Heart right ventricle (tissue), 16 donors: ENCODE measurements at regions not wholly inside any gene's neighbourhood (a gene's known extent, or its start where the extent isn't known, plus 50 kb on each side); places are given as distances from the start of the nearest gene placed in this dataset.

Source experiments
- ATAC-seq, 8 donors: fragments of 200-7000 bp; cut with Tn5 transposase; one replicate each; pipeline ENCODE4 v1.9.1; 2020; ENCODE audit warnings: mild to moderate bottlenecking in 8 of 8, moderate library complexity in 8 of 8, moderate number of reproducible peaks in 1 of 8
- DNase-seq, 2 donors: peaks; one replicate each; pipeline ENCODE4 v3.0.0-alpha.2; 2020
- H3K27ac ChIP-seq, 10 donors: fragments of 200-600 bp; sonication (generic) in 2 of 10; one replicate each; pipeline versions ENCODE4 v1.5.0 to v1.8.0; 2020 to 2022; ENCODE audit warnings: mild to moderate bottlenecking in 3 of 10
- H3K27me3 ChIP-seq, 7 donors: fragments of 200-600 bp; one replicate each; pipeline ENCODE4 v1.8.0; 2021 to 2022; ENCODE audit warnings: mild to moderate bottlenecking in 2 of 7
- H3K36me3 ChIP-seq, 9 donors: fragments of 200-600 bp; sonication (generic) in 1 of 9; one replicate each; pipeline versions ENCODE4 v1.5.0 to v1.8.0; 2020 to 2022; ENCODE audit warnings: mild to moderate bottlenecking in 2 of 9
- H3K4me1 ChIP-seq, 9 donors: fragments of 200-600 bp; sonication (generic) in 1 of 9; one replicate each; pipeline versions ENCODE4 v1.5.0 to v1.8.0; 2020 to 2022; ENCODE audit warnings: mild to moderate bottlenecking in 4 of 9
- H3K4me3 ChIP-seq, 10 donors: fragments of 200-600 bp; sonication (generic) in 2 of 10; one replicate each; pipeline versions ENCODE4 v1.5.0 to v1.8.0; 2020 to 2022; ENCODE audit warnings: mild to moderate bottlenecking in 7 of 10, moderate library complexity in 2 of 10
- H3K9me3 ChIP-seq, 11 donors: fragments of 200-600 bp in 10 of 11; sonication (generic) in 2 of 11; one replicate each; pipeline versions ENCODE4 v1.5.0 to v1.8.0; 2013 to 2022; ENCODE audit warnings: mild to moderate bottlenecking in 2 of 11, control low read depth in 1 of 11, moderate library complexity in 1 of 11
- WGBS, 2 donors: extraction: QIAGEN DNeasy Blood & Tissue Kit; methylation state at CpG; one replicate each; pipeline ENCODE4 v1.1.7; 2013; ENCODE audit warnings: inconsistent platforms in 1 of 2; 5-methylcytosine and 5-hydroxymethylcytosine counted together
- intact Hi-C, 10 donors: fragments of 100-400 bp; cut with DNase I; formaldehyde crosslinking; loops; one replicate each; pipeline versions ENCODE4 v1.11.1 to v1.14.2; 2022
- TF ChIP-seq, protein P1 (sequence below), 9 donors: fragments of 200-600 bp; sonication (generic) in 2 of 9; IDR thresholded peaks; one replicate each; pipeline versions ENCODE4 v1.5.0 to v1.8.0; 2021 to 2022; ENCODE audit warnings: antibody characterized with exemption in 9 of 9, mild to moderate bottlenecking in 5 of 9, moderate library complexity in 1 of 9
- donor health status: Arrhythmogenic right ventricular cardiomyopathy.
- donor health status: ischemic (EF 13 %, LVEDD 7.1; RV severe dilation, severe dysfunction).
- donor health status: healthy with polysubstance abuse.
- donor health status: DM: no; HTN: yes; CAD: no.
- donor health status: DM: no; HTN: no; CAD: no.
- donor health status: ischemic (EF 25% LVEDD 6.9; RV normal size, moderate dysfunction).
- donor health status: ischemic (EF 25% LVEDD 5.7; RV mildly dilated, moderate dysfunction).
- donor health status: healthy.
- donor health status: DM: yes; HTN: yes; CAD: no.
- donor health status: Ischemic cardiomyopathy.
- donor health status: ischemic (EF 35%, LVEDD 5.7; RV mildly dilated, moderate dysfunction).
- donor health status: nonischemic (EF 11% LVEDD 7.7; RV severe dilation, severe dysfunction).
- donor health status: DM: yes; HTN: yes; CAD: no.
- donor health status: PGD.
- donor health status: ischemic (EF 29% LVEDD 5.4; RV normal size, mild dysfunction).
- donor health status: nonischemic (EF 23%, LVEDD 6.1; RV moderate dilation, normal function).

GRCh38 chr21:25133939-25134338 is 473.3 kb downstream of the MRPL39 start:
- intact Hi-C loops: no loop called here
- WGBS, 2 donors: 82 to 87% methylated on average over 2 of the region's 2 CpGs
- TF ChIP-seq, protein P1, sequence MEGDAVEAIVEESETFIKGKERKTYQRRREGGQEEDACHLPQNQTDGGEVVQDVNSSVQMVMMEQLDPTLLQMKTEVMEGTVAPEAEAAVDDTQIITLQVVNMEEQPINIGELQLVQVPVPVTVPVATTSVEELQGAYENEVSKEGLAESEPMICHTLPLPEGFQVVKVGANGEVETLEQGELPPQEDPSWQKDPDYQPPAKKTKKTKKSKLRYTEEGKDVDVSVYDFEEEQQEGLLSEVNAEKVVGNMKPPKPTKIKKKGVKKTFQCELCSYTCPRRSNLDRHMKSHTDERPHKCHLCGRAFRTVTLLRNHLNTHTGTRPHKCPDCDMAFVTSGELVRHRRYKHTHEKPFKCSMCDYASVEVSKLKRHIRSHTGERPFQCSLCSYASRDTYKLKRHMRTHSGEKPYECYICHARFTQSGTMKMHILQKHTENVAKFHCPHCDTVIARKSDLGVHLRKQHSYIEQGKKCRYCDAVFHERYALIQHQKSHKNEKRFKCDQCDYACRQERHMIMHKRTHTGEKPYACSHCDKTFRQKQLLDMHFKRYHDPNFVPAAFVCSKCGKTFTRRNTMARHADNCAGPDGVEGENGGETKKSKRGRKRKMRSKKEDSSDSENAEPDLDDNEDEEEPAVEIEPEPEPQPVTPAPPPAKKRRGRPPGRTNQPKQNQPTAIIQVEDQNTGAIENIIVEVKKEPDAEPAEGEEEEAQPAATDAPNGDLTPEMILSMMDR (IDR thresholded peaks at IDR 0.05): no peak
- Histone ChIP-seq H3K9me3 (peaks cover 0 to 9% (median 0%) of the 10 kb centered on the region in 11 donors), H3K4me3 (no peak overlapping the region), H3K4me1 (no peaks in the 10 kb centered on the region), H3K36me3 (no peaks in the 10 kb centered on the region), H3K27me3 (no peaks in the 10 kb centered on the region), H3K27ac (no peak overlapping the region)
- DNase-seq (no peak), ATAC-seq (no peak)

GRCh38 chr21:25127811-25128210 is 479.5 kb downstream of the MRPL39 start:
- H3K36me3 ChIP-seq: no peaks in the 10 kb centered on the region
- no peak overlapping the region for H3K27ac ChIP-seq
- no peak overlapping the region for H3K4me3 ChIP-seq
- no peak for DNase-seq
- 71 to 77% methylated on average over 1 of the region's 1 CpG for WGBS, 2 donors
- ATAC-seq: no peak
- H3K27me3 ChIP-seq: no peaks in the 10 kb centered on the region
- intact Hi-C loops: no loop called here
- no peaks in the 10 kb centered on the region for H3K4me1 ChIP-seq
- peaks cover 0 to 9% (median 0%) of the 10 kb centered on the region in 11 donors for H3K9me3 ChIP-seq
- TF ChIP-seq, protein P1 (IDR thresholded peaks at IDR 0.05): no peak

- no peak for DNase-seq
- no peaks in the 10 kb centered on the region for H3K27me3 ChIP-seq
- TF ChIP-seq, protein P1 (IDR thresholded peaks at IDR 0.05): no peak
- H3K4me3 ChIP-seq: no peak overlapping the region
- 83 to 86% methylated on average over 1 of the region's 1 CpG for WGBS, 2 donors
- H3K36me3 ChIP-seq: no peaks in the 10 kb centered on the region
- ATAC-seq: no peak
- intact Hi-C loops: no loop called here
- peaks cover 0 to 7% (median 0%) of the 10 kb centered on the region in 11 donors for H3K9me3 ChIP-seq
- H3K4me1 ChIP-seq: no peaks in the 10 kb centered on the region
- H3K27ac ChIP-seq: no peak overlapping the region
These were observed 480.3 kb downstream of the MRPL39 start for GRCh38 chr21:25127007-25127406.

DNA sequence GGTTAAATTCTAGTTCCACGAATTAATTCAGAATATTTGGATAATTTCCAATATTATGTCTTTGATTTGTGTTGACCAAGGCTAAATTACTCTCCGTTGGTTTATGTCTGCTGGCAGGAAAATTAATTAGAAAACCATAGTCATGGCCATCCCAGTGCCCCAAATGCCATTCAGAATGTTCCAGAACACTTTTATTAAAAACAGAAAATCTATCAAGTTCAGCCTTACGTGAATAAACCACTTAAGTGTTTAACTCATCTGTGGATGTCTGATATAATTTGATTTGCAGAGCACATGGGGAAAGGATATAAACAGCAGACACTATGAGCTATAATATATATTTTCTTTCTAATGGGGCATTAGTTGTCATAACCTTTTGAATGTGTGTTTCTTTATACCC is 480.7 kb downstream of the MRPL39 start:
- ATAC-seq: no peak

More for the DNA sequence above, 480.7 kb downstream of the MRPL39 start:
- no peaks in the 10 kb centered on the region for H3K4me1 ChIP-seq
- intact Hi-C loops: no loop called here
- TF ChIP-seq, protein P1 (IDR thresholded peaks at IDR 0.05): no peak
- 68 to 75% methylated on average over 3 of the region's 3 CpGs for WGBS, 2 donors
- no peak overlapping the region for H3K4me3 ChIP-seq
- H3K27me3 ChIP-seq: no peaks in the 10 kb centered on the region
- DNase-seq: no peak
- H3K9me3 ChIP-seq: peaks cover 0 to 2% (median 0%) of the 10 kb centered on the region in 11 donors
- no peak overlapping the region for H3K27ac ChIP-seq
- no peaks in the 10 kb centered on the region for H3K36me3 ChIP-seq
